ENCODE measurements at regions not wholly inside any gene's neighbourhood (a gene's known extent, or its start where the extent isn't known, plus 50 kb on each side); places are given as distances from the start of the nearest gene placed in this dataset.

DNA sequence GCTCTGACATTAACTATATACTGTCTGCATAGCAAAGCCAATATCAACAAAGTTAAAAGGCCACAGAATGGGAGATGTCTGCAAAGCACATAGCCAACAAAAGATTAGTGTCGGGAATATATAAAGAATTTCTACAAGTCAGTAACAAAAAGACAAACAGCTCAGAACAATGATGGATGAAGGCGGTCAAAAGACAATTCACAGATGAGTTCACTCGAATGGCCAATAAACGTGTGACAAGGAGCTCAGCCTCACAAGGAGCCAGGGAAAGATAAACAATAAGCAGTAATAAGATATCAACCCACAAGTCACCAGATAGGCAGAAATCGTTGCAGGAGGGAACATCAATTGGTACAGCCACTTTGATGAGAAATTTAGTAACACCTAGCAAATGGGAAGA, 106.0 kb upstream of the ISX start:
- no peak for FAIRE-seq

DNA sequence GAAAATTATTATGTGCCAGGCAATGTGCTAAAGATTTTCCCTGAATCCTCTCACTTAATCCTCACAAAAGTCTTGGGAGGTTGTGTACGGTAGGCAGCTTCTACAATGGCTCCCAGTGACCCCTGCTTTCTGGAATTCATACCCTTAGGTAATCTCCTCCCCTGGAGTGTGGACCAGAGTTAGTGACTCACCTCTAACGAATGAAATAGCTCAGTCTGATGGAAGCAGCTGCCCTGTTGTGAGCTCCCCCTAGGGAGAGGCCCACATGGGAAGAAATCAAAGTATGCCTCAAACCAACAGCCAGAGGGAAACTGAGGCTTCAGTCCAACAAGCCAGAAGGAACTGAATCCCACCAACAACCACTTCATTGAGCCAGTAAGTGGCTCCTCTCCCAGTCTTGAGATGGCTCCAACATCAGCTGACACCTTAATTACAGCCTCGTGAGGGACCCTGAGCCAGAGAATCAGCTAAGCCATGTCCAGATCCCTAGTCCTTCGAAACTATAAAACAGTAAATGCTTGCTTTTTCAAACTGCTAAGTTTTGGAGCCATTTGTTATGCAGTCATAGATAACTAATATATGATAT, 98.9 kb upstream of the ISX start:
- DNase-seq (ENCODE audit: insufficient read length, low spot score), result no peak
- no peak for FAIRE-seq

More for the DNA sequence above, 106.0 kb upstream of the ISX start:
- no peak for DNase-seq (ENCODE audit: insufficient read length, low spot score)

- no peak for FAIRE-seq
- DNase-seq (ENCODE audit: insufficient read length, low spot score), result no peak
These were observed 96.8 kb upstream of the ISX start for GRCh38 chr22:34969001-34969790.

DNA sequence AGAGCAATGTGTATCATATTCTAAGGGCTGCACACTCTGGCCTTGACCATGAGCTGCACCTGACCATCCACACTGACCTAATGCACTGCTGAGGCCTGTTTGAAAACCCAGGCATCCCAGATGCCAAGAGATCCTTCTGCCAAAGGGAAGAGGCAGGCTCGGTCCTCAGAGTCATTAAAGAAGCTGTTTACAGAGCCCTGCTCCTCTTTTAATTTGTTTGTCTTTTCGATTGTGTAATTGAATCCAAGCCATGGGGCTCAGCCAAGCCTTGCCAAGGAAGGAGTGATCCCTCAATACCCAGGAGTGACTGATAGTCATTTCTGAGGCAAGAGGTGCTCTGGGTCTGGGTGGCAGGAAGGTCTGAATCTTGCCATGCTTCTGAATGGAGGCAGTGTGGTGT, 94.5 kb upstream of the ISX start:
- FAIRE-seq (no peak), DNase-seq (ENCODE audit: insufficient read length, low spot score) (no peak)

DNA sequence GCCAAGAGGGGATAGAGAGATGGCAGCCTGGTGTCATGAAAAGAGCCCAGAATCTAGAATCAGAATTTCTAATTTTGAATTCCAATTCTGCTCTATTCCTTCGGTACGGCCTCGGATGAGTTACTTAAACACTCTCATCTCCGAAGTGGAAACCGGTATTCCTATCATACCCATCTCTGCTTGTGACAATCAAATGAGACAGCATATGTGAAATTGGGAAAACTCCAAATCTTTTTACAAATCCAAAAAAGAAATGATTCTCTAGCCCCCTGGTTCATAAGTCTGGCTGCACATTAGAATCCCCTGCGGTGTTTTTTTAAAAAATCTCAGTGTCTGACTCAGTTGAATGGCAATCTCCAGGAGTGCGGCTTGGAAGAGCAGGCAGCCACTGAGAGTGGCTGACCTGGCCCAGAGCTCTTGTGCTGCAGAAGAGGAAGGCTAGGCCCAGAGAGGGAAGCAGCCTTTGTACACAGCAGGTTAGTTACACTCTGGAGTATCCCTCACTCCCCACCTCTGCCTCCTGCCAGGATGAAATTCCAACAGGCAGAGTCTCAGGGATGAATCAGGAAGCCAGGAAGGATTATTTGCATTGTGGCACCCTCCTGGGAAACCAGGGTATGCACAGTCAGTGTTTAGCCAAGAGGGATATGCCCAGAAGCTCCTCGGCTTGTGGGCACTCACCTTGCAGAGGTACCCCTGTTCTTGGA, 93.6 kb upstream of the ISX start:
- FAIRE-seq (no peak), DNase-seq (ENCODE audit: insufficient read length, low spot score) (no peak)

DNA sequence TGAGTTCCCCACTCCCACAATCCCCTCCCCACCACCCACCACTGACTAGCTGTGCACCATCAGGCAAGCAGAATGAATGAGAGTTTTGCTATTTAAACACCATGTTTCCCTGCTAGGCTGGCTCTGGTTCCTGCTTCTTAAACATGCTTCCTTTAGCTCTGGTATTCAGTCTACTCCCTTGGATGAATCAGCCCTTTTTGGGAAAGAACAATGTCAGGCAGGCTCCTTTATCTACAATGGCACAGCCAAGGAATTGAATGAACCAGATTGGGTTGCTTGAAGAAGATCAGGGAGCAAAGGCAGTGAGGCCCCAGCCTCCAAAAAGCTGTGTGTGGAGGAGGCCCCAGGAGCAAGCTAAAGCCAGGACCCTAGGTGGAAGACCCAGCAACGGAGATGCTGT, 92.9 kb upstream of the ISX start:
- no peak for DNase-seq (ENCODE audit: insufficient read length, low spot score)
- FAIRE-seq, result no peak

- DNase-seq (ENCODE audit: insufficient read length, low spot score), result no peak
- FAIRE-seq, result no peak
These were observed 92.0 kb upstream of the ISX start for GRCh38 chr22:34973926-34974325.

- DNase-seq (ENCODE audit: insufficient read length, low spot score) (no peak), FAIRE-seq (no peak)
These were observed 90.2 kb upstream of the ISX start for GRCh38 chr22:34975721-34976120.

DNA sequence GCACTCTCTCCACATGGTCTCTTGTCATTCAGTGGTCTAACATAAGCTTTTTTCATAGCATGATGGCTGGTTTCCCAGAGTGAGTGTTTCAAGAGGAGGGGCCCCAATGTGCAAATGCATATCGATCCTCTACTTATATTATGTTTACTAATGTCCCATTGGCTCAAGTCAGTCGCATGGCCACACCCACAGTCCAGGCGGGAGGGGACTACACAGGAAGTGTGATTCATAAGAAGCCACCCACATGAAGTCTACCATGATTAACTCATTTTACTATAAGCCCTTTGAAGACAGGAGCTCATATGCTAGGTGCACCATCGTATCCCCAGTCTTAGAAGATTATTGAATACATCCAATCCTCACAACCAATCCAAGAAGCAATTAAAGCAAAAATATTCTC, 89.5 kb upstream of the ISX start:
- DNase-seq (ENCODE audit: insufficient read length, low spot score), result no peak
- no peak for FAIRE-seq

DNA sequence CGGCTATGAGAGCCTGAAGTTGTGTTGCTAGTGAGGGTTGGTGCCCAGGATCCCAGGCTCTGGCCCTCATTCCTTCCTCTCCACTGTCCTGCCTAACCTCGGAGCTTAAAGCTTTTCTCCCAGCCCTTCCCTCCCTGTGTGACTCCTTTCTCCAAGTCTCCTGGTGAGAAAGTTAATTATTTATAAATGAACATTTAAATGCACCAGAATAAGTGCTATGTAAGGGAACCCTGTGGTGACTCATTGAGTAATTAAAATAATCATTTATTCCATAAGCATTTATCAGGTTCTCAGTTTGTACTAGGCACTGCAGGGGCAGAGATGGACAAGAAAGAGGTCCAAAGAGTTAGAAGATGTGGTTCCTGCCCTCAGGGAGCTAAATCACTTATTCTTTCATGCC, 89.1 kb upstream of the ISX start:
- FAIRE-seq (no peak), DNase-seq (ENCODE audit: insufficient read length, low spot score) (no peak)

DNA sequence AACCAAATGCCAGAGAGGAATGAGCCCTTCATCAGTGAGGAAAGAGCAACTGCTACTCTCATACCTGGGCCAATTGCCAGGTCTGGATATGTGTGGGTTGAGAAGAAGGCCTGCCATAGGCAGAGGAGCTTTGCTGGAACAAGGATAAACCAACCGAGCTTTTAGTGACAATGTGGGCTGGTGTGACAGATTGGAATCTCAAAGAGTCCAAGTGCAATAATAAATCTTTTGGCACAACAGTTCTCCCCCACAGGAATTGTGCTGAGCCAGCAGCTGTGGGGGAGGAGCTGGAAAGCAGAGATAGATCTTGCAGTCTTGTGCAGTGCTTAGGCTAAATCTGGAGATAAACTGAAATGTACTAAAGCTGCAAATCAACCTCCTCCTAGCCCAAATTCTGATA, 79.4 kb upstream of the ISX start:
- FAIRE-seq (no peak), DNase-seq (ENCODE audit: insufficient read length, low spot score) (no peak)

- FAIRE-seq (no peak), DNase-seq (ENCODE audit: insufficient read length, low spot score) (no peak)
These were observed 73.3 kb upstream of the ISX start for GRCh38 chr22:34992672-34993071.

DNA sequence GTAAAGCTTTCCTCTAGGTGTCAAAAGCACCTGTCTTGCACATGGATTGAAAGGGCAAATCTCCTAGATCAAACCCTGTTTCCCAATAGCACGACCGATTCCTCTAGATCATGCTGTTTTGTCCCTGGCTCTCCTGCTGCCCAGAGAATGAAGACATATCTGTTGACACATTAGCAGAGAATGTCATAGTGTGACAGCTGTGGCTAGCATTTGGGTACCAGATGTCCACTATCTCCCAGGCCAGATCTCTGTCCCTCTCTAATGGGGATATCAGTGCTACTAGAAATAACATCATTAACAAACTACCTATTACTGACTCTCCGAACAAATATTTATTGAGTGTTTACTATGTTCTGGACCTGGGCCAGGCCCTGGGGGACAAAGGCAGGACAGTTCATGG, 72.4 kb upstream of the ISX start:
- no peak for DNase-seq (ENCODE audit: insufficient read length, low spot score)
- no peak for FAIRE-seq

DNA sequence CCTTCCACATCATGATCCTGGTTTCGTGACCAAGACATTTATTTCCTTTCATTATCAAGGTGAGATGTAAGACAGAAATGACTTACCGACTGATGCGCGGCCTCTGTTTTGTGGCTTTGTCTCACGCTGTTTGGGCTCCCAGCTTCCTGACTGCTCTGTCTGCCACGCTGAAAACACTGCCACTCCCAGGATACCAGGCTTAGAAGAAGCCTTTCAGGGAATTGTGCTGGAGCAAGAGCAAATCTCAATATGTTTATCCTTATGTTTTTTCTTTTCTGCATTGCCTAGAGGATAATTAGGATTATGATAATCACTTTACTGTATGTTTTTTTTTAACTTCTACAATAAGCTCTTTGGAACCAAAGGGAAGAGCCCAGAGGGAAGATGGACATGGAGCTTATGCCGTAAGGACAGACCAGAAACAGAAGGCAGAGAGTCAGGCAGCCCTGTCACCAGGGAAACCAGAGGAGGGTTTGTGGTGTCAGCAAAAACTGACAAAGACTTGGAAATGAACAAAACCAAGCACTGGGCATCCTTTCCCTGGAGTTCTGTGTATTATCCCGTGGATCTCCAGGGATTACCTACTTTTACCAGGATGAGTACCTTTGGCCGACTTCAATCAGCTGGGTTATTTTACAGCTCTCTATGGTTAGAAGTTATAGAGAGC, 68.2 kb upstream of the ISX start:
- FAIRE-seq (no peak), DNase-seq (ENCODE audit: insufficient read length, low spot score) (no peak)

DNA sequence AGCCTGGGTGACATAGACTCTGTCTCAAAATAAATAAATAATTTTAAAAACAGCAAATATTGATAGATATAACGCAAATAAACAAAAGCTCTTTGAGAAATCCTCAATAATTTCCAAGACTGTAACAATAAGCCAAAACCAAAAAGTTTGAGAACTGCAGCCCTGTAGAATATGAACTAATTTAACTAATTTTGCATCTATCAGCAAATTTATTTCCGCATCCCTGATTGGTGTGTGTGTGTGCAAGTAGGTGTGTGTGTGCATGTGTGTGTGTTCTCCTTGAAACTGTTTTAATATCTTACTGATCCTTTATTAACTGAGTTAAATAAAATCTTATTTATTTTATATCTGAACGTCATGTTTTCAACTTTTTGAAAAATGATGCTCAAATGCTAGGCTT, 67.0 kb upstream of the ISX start:
- DNase-seq (ENCODE audit: insufficient read length, low spot score), result no peak
- no peak for FAIRE-seq

- DNase-seq (ENCODE audit: insufficient read length, low spot score), result no peak
- no peak for FAIRE-seq
These were observed 57.7 kb upstream of the ISX start for GRCh38 chr22:35008213-35008612.

GRCh38 chr22:35010543-35010942, 55.4 kb upstream of the ISX start:
- FAIRE-seq (peak; percentile 4), DNase-seq (ENCODE audit: insufficient read length, low spot score) (no peak)

GRCh38 chr22:35014812-35015211, 51.1 kb upstream of the ISX start:
- DNase-seq (ENCODE audit: insufficient read length, low spot score) (no peak), FAIRE-seq (no peak)
